Neural cell (in vitro differentiated cells): ENCODE measurements at regions not wholly inside any gene's neighbourhood (a gene's known extent, or its start where the extent isn't known, plus 50 kb on each side); places are given as distances from the start of the nearest gene placed in this dataset.

ENCODE experiments used
- H2AFZ ChIP-seq: fragments of 200-600, 300-800 bp; sonication (generic), shearing (Covaris generic); 2 replicates; pipeline ENCODE4 v1.6.0; 2014; ENCODE audit warnings: low read depth, mild to moderate bottlenecking, antibody characterized with exemption, low read length, moderate library complexity
- H3F3A ChIP-seq: fragments of 200-600 bp; shearing (Covaris generic); 2 replicates; pipeline ENCODE4 v1.6.1; 2016; ENCODE audit warnings: mild to moderate bottlenecking, moderate library complexity, mixed read lengths, antibody characterized with exemption, low read length; ENCODE audit not compliant: insufficient read depth, poor library complexity, severe bottlenecking
- H3K27ac ChIP-seq: fragments of 200-600, 300-800 bp; sonication (generic), shearing (Covaris generic); 2 replicates; pipeline ENCODE4 v1.5.1; 2014; ENCODE audit warnings: mild to moderate bottlenecking, low read length, moderate library complexity
- H3K27me3 ChIP-seq: fragments of 300-800, 200-600 bp; sonication (generic), shearing (Covaris generic); 2 replicates; pipeline ENCODE4 v1.6.0; 2014; ENCODE audit warnings: mild to moderate bottlenecking, low read depth, low read length, moderate library complexity; ENCODE audit not compliant: insufficient read depth
- H3K36me3 ChIP-seq: fragments of 300-800, 200-600 bp; sonication (generic), shearing (Covaris generic); 2 replicates; pipeline ENCODE4 v1.5.1; 2014; ENCODE audit warnings: mild to moderate bottlenecking, antibody characterized with exemption, low read length, moderate library complexity; ENCODE audit not compliant: insufficient read depth
- H3K4me2 ChIP-seq: fragments of 300-800, 200-600 bp; sonication (generic), shearing (Covaris generic); 2 replicates; pipeline ENCODE4 v1.6.0; 2014; ENCODE audit warnings: mild to moderate bottlenecking, low read length
- H3K4me3 ChIP-seq: fragments of 300-800, 200-600 bp; sonication (generic), shearing (Covaris generic); 2 replicates; pipeline ENCODE4 v1.5.1; 2014; ENCODE audit warnings: mild to moderate bottlenecking, low read length, moderate library complexity
- H3K79me2 ChIP-seq: fragments of 200-600 bp; shearing (Covaris generic); replicated peaks from 2 replicates; pipeline ENCODE4 v1.6.0; 2014; ENCODE audit warnings: mild to moderate bottlenecking, low read length, moderate library complexity; ENCODE audit not compliant: insufficient read depth
- H3K9ac ChIP-seq: fragments of 300-800, 200-600 bp; sonication (generic), shearing (Covaris generic); 2 replicates; pipeline ENCODE4 v1.6.1; 2016; ENCODE audit warnings: mild to moderate bottlenecking, low read length, mixed read lengths
- H3K9me2 ChIP-seq: fragments of 200-600 bp; shearing (Covaris generic); 2 replicates; pipeline ENCODE4 v1.6.1; 2016; ENCODE audit warnings: mild to moderate bottlenecking, low read length, mixed read lengths; ENCODE audit not compliant: insufficient read depth
- H3K9me3 ChIP-seq: fragments of 200-600, 300-800 bp; sonication (generic), shearing (Covaris generic); 2 replicates; pipeline ENCODE4 v1.6.1; 2016; ENCODE audit warnings: mild to moderate bottlenecking, mixed run types, low read length, moderate library complexity, mixed read lengths
- H4K20me1 ChIP-seq: fragments of 200-600 bp; shearing (Covaris generic); 2 replicates; pipeline ENCODE4 v1.6.1; 2016; ENCODE audit warnings: mild to moderate bottlenecking, mixed run types; ENCODE audit not compliant: insufficient read depth
- EP300 ChIP-seq: fragments of 450-650 bp; conservative IDR thresholded peaks from 2 replicates; pipeline ENCODE4 v1.6.1; 2014; ENCODE audit warnings: antibody characterized with exemption, mild to moderate bottlenecking, moderate library complexity; ENCODE audit not compliant: poor library complexity, severe bottlenecking
- EZH2 ChIP-seq: fragments of 200-600, 300-800 bp; shearing (Covaris generic), sonication (generic); IDR thresholded peaks from 2 replicates; pipeline ENCODE4 v1.6.1; 2014; ENCODE audit warnings: antibody characterized with exemption, low read length, borderline replicate concordance, mild to moderate bottlenecking; ENCODE audit not compliant: insufficient read depth, poor library complexity, severe bottlenecking
- MXI1 ChIP-seq: fragments of 450-650 bp; conservative IDR thresholded peaks from 2 replicates; pipeline ENCODE4 v1.6.1; 2014; ENCODE audit warnings: antibody characterized with exemption, mild to moderate bottlenecking; ENCODE audit not compliant: poor library complexity, severe bottlenecking
- POLR2AphosphoS5 ChIP-seq: IDR thresholded peaks from 2 replicates; pipeline ENCODE4 v1.6.1; 2012
- RAD21 ChIP-seq: fragments of 450-650 bp; conservative IDR thresholded peaks from 2 replicates; pipeline ENCODE4 v1.6.1; 2014; ENCODE audit warnings: antibody characterized with exemption, mild to moderate bottlenecking, moderate library complexity
- SMC3 ChIP-seq: fragments of 450-650 bp; conservative IDR thresholded peaks from 2 replicates; pipeline ENCODE4 v1.6.1; 2014; ENCODE audit warnings: antibody characterized with exemption, mild to moderate bottlenecking, moderate library complexity; ENCODE audit not compliant: poor library complexity
- TAF1 ChIP-seq: IDR thresholded peaks from 2 replicates; pipeline ENCODE4 v1.6.1; 2012; ENCODE audit warnings: low read depth
- TF ChIP-seq, protein P1 (sequence below): IDR thresholded peaks from 2 replicates; pipeline ENCODE4 v1.6.1; 2012; ENCODE audit warnings: borderline replicate concordance
- TF ChIP-seq, protein P2 (sequence below): fragments of 450-650 bp; IDR thresholded peaks from 2 replicates; pipeline ENCODE4 v1.5.1; 2014; ENCODE audit warnings: antibody characterized with exemption, mild to moderate bottlenecking, moderate library complexity; ENCODE audit not compliant: poor library complexity, severe bottlenecking

DNA sequence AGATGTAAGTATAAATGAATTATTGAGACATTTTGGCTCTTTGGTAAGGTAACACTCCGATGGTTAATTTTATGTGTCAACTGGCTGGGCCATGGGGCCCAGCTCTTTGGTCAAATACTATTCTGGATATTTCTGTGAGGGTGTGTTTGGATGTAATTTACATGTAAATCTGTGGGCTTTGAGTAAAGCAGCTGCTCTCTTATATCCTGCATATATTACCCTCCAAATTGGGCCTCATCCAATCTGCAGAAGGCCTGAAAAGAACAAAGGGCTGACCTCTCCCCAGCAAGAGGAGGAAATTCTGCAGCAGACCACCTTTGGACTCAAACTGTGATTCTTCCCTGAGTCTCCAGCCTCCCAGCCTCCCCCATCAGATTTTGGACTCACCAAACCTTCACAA, 464.1 kb downstream of the PLCL1 start:
- no peaks in the 10 kb centered on the region for H3K9me2 ChIP-seq
- H3K9ac ChIP-seq, result no peak overlapping the region
- H3K27ac ChIP-seq, result no peak overlapping the region
- no peaks in the 10 kb centered on the region for H3K79me2 ChIP-seq
- H3K4me2 ChIP-seq, result no peak overlapping the region
- H2AFZ ChIP-seq, result no peak overlapping the region
- H3K4me3 ChIP-seq, result no peak overlapping the region
- H3K9me3 ChIP-seq, result no peaks in the 10 kb centered on the region
- H4K20me1 ChIP-seq, result no peaks in the 10 kb centered on the region
- no peak for TF ChIP-seq RAD21
- no peak for TF ChIP-seq MXI1
- no peak for TF ChIP-seq TAF1
- no peak for TF ChIP-seq EZH2
- no peak for TF ChIP-seq SMC3
- TF ChIP-seq EP300, result no peak
- no peak for TF ChIP-seq POLR2AphosphoS5
- TF ChIP-seq, protein P1, sequence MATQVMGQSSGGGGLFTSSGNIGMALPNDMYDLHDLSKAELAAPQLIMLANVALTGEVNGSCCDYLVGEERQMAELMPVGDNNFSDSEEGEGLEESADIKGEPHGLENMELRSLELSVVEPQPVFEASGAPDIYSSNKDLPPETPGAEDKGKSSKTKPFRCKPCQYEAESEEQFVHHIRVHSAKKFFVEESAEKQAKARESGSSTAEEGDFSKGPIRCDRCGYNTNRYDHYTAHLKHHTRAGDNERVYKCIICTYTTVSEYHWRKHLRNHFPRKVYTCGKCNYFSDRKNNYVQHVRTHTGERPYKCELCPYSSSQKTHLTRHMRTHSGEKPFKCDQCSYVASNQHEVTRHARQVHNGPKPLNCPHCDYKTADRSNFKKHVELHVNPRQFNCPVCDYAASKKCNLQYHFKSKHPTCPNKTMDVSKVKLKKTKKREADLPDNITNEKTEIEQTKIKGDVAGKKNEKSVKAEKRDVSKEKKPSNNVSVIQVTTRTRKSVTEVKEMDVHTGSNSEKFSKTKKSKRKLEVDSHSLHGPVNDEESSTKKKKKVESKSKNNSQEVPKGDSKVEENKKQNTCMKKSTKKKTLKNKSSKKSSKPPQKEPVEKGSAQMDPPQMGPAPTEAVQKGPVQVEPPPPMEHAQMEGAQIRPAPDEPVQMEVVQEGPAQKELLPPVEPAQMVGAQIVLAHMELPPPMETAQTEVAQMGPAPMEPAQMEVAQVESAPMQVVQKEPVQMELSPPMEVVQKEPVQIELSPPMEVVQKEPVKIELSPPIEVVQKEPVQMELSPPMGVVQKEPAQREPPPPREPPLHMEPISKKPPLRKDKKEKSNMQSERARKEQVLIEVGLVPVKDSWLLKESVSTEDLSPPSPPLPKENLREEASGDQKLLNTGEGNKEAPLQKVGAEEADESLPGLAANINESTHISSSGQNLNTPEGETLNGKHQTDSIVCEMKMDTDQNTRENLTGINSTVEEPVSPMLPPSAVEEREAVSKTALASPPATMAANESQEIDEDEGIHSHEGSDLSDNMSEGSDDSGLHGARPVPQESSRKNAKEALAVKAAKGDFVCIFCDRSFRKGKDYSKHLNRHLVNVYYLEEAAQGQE, result no peak
- TF ChIP-seq, protein P2, sequence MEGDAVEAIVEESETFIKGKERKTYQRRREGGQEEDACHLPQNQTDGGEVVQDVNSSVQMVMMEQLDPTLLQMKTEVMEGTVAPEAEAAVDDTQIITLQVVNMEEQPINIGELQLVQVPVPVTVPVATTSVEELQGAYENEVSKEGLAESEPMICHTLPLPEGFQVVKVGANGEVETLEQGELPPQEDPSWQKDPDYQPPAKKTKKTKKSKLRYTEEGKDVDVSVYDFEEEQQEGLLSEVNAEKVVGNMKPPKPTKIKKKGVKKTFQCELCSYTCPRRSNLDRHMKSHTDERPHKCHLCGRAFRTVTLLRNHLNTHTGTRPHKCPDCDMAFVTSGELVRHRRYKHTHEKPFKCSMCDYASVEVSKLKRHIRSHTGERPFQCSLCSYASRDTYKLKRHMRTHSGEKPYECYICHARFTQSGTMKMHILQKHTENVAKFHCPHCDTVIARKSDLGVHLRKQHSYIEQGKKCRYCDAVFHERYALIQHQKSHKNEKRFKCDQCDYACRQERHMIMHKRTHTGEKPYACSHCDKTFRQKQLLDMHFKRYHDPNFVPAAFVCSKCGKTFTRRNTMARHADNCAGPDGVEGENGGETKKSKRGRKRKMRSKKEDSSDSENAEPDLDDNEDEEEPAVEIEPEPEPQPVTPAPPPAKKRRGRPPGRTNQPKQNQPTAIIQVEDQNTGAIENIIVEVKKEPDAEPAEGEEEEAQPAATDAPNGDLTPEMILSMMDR, result no peak
- H3K27me3 ChIP-seq, result no peaks in the 10 kb centered on the region
- no peaks in the 10 kb centered on the region for H3F3A ChIP-seq
- H3K36me3 ChIP-seq, result no peaks in the 10 kb centered on the region

DNA sequence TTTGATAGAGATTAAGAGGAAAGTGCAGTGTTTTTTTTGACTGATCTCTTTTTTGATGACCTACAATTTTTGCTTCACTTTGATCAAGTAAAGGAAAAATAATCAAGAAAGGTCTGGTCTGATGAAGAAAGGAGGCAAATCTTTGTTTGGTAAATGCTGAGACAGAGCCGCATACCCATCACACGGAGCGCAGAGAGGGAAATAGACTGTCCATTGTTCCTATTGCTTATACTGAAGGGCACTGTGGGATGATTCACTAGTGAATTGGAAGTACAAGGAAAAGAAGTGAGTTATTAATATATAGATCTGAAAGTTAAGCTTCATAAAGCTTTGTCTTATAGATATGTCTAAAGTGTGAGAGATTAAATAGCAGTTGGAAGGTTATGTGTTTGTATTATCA, 455.1 kb downstream of the PLCL1 start:
- Histone ChIP-seq H2AFZ (no peak overlapping the region), H3K9ac (no peak overlapping the region), H3K79me2 (no peaks in the 10 kb centered on the region), H3K4me2 (no peak overlapping the region), H3K4me3 (no peak overlapping the region), H3K27me3 (no peaks in the 10 kb centered on the region), H3K27ac (no peak overlapping the region), H4K20me1 (no peaks in the 10 kb centered on the region), H3F3A (no peaks in the 10 kb centered on the region), H3K9me3 (no peaks in the 10 kb centered on the region), H3K36me3 (no peaks in the 10 kb centered on the region), H3K9me2 (peaks cover 3% of the 10 kb centered on the region)
- TF ChIP-seq EP300, result no peak
- TF ChIP-seq SMC3, result no peak
- TF ChIP-seq EZH2, result no peak
- no peak for TF ChIP-seq MXI1
- TF ChIP-seq TAF1, result no peak
- TF ChIP-seq RAD21, result no peak
- TF ChIP-seq, protein P1, result no peak
- TF ChIP-seq POLR2AphosphoS5, result no peak
- TF ChIP-seq, protein P2, result no peak
